ENCODE measurements at regions not wholly inside any gene's neighbourhood (a gene's known extent, or its start where the extent isn't known, plus 50 kb on each side); places are given as distances from the start of the nearest gene placed in this dataset.

DNA sequence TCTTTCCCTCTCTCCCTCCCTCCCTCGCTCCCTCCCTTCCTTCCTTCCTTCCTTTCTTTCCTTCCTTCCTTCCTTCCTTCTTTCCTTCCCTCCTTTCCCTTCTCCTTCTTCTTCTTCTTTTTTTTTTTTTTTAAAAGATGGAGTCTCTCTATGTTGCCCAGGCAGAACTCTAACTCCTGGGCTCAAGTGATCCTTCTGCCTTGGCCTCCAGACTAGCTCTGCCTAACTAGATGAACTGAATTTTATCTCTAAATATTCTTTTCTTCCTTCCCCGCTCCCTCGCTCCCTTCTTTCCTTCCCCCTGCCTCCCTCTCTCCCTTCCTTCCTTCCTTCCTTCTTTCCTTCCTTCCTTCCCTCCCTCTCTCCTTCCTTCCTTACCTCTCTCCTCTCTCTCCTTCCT is 170.5 kb upstream of the LHX5 start:
- Mint-ChIP-seq H3K9me3 (peaks cover 2% of the 10 kb centered on the region), H3K4me3 (no peak overlapping the region), H3K4me1 (peaks cover 20% of the 10 kb centered on the region), H3K36me3 (ENCODE audit: low read depth) (no peaks in the 10 kb centered on the region), H3K27ac (no peak overlapping the region), H3K27me3 (ENCODE audit: insufficient read depth) (peaks cover 67% of the 10 kb centered on the region)
- no peak for DNase-seq
- no peak overlapping the region for H3K27ac ChIP-seq (ENCODE audit: low read depth, low read length)
- H3K27me3 ChIP-seq (ENCODE audit: control insufficient read depth, insufficient read depth, low read length, poor library complexity, severe bottlenecking), result peaks cover 32% of the 10 kb centered on the region
- no peak overlapping the region for H3K9ac ChIP-seq (ENCODE audit: extremely low read depth, low read length, poor library complexity, severe bottlenecking)
- no peaks in the 10 kb centered on the region for H3K9me3 ChIP-seq (ENCODE audit: control insufficient read depth, low read length)
- TF ChIP-seq, protein P1, sequence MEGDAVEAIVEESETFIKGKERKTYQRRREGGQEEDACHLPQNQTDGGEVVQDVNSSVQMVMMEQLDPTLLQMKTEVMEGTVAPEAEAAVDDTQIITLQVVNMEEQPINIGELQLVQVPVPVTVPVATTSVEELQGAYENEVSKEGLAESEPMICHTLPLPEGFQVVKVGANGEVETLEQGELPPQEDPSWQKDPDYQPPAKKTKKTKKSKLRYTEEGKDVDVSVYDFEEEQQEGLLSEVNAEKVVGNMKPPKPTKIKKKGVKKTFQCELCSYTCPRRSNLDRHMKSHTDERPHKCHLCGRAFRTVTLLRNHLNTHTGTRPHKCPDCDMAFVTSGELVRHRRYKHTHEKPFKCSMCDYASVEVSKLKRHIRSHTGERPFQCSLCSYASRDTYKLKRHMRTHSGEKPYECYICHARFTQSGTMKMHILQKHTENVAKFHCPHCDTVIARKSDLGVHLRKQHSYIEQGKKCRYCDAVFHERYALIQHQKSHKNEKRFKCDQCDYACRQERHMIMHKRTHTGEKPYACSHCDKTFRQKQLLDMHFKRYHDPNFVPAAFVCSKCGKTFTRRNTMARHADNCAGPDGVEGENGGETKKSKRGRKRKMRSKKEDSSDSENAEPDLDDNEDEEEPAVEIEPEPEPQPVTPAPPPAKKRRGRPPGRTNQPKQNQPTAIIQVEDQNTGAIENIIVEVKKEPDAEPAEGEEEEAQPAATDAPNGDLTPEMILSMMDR (conservative IDR thresholded peaks at IDR 0.05), result no peak
- WGBS, 2 experiments (ENCODE audit: insufficient coverage in 1 of 2, insufficient read length in 1 of 2), result 68 to 93% methylated on average over 2 to 3 of the region's 3 CpGs
- no peak overlapping the region for H3K4me3 ChIP-seq (ENCODE audit: low read length)
- no peaks in the 10 kb centered on the region for H3K4me1 ChIP-seq (ENCODE audit: control insufficient read depth, insufficient read depth, low read length)
- no peaks in the 10 kb centered on the region for H3K36me3 ChIP-seq (ENCODE audit: control insufficient read depth, insufficient read depth, low read length)

DNA sequence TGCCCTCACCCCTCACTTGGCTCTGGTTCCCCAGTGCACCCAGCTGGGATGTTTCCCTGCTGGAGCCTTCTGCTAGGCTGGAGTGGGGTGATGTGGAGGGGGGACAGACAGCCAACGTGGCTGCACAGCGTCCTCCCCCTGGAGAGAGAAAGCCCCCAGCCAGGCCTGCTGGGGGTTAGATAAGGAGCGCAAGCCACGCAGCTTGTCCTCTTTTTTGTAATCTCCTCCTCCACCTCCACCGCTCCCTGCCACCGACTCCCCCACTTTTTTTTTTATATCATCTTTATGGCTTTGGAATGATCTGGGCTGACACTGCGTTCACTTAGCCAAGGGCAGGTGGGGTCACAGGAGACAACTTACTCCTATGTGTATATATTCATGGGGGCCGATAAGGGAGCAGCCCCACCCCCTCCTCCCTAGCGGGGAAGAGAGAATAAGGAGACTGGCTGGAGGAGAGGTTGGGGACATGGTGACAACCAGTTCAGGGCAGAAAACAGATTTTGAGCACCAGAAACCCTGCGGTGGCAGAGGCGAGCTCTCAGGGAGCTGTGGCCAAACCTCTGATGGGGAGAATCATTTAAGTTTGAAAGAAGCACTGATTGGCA is 169.9 kb upstream of the LHX5 start:
- Mint-ChIP-seq H3K27me3 (ENCODE audit: insufficient read depth) (peaks cover 67% of the 10 kb centered on the region), H3K4me3 (no peak overlapping the region), H3K9me3 (peaks cover 2% of the 10 kb centered on the region), H3K36me3 (ENCODE audit: low read depth) (no peaks in the 10 kb centered on the region), H3K4me1 (peaks cover 20% of the 10 kb centered on the region), H3K27ac (no peak overlapping the region)
- no peak overlapping the region for H3K27ac ChIP-seq (ENCODE audit: low read depth, low read length)
- no peak overlapping the region for H3K9ac ChIP-seq (ENCODE audit: extremely low read depth, low read length, poor library complexity, severe bottlenecking)
- no peak for DNase-seq
- no peaks in the 10 kb centered on the region for H3K9me3 ChIP-seq (ENCODE audit: control insufficient read depth, low read length)
- H3K4me3 ChIP-seq (ENCODE audit: low read length), result no peak overlapping the region
- no peaks in the 10 kb centered on the region for H3K36me3 ChIP-seq (ENCODE audit: control insufficient read depth, insufficient read depth, low read length)
- H3K4me1 ChIP-seq (ENCODE audit: control insufficient read depth, insufficient read depth, low read length), result no peaks in the 10 kb centered on the region
- TF ChIP-seq, protein P1 (conservative IDR thresholded peaks at IDR 0.05), result no peak
- 58 to 66% methylated on average over 3 to 11 of the region's 11 CpGs for WGBS, 2 experiments (ENCODE audit: insufficient coverage in 1 of 2, insufficient read length in 1 of 2)
- H3K27me3 ChIP-seq (ENCODE audit: control insufficient read depth, insufficient read depth, low read length, poor library complexity, severe bottlenecking), result peaks cover 32% of the 10 kb centered on the region

DNA sequence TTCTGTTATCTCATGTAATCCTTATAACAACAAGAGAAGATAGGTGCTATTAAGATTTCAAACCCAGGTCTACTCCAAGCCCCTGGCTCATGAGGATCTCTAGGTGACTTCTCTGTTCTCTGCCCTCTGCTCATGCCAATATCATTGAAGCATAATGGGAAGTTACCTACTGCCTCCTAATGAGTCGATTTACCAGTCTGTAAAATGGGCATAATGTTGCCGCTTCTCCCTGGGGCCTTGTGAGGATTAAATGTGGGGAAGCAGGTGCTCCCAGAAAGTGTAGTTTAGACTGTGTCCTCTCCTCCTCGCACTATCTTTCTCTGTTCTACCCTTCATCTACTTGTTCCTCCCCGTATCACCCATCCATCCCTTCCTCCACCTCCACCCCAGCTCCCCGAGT is 169.2 kb upstream of the LHX5 start:
- no peak overlapping the region for H3K4me3 ChIP-seq (ENCODE audit: low read length)
- H3K27ac Mint-ChIP-seq, result no peak overlapping the region
- no peaks in the 10 kb centered on the region for H3K9me3 ChIP-seq (ENCODE audit: control insufficient read depth, low read length)
- H3K4me3 Mint-ChIP-seq, result no peak overlapping the region
- no peak overlapping the region for H3K27ac ChIP-seq (ENCODE audit: low read depth, low read length)
- WGBS, 2 experiments (ENCODE audit: insufficient coverage in 1 of 2, insufficient read length in 1 of 2), result 68 to 74% methylated on average over 4 to 5 of the region's 5 CpGs
- peaks cover 20% of the 10 kb centered on the region for H3K4me1 Mint-ChIP-seq
- peaks cover 68% of the 10 kb centered on the region for H3K27me3 Mint-ChIP-seq (ENCODE audit: insufficient read depth)
- no peak overlapping the region for H3K9ac ChIP-seq (ENCODE audit: extremely low read depth, low read length, poor library complexity, severe bottlenecking)
- peaks cover 2% of the 10 kb centered on the region for H3K9me3 Mint-ChIP-seq
- H3K4me1 ChIP-seq (ENCODE audit: control insufficient read depth, insufficient read depth, low read length), result no peaks in the 10 kb centered on the region
- peaks cover 28% of the 10 kb centered on the region for H3K27me3 ChIP-seq (ENCODE audit: control insufficient read depth, insufficient read depth, low read length, poor library complexity, severe bottlenecking)
- TF ChIP-seq, protein P1 (conservative IDR thresholded peaks at IDR 0.05), result no peak
- no peak for DNase-seq
- H3K36me3 Mint-ChIP-seq (ENCODE audit: low read depth), result no peaks in the 10 kb centered on the region
- no peaks in the 10 kb centered on the region for H3K36me3 ChIP-seq (ENCODE audit: control insufficient read depth, insufficient read depth, low read length)
